ENCODE measurements at regions not wholly inside any gene's neighbourhood (a gene's known extent, or its start where the extent isn't known, plus 50 kb on each side); places are given as distances from the start of the nearest gene placed in this dataset.

GRCh38 chr4:18815779-18816173 is 794.2 kb upstream of the LCORL start:
- no peak for DNase-seq

DNA sequence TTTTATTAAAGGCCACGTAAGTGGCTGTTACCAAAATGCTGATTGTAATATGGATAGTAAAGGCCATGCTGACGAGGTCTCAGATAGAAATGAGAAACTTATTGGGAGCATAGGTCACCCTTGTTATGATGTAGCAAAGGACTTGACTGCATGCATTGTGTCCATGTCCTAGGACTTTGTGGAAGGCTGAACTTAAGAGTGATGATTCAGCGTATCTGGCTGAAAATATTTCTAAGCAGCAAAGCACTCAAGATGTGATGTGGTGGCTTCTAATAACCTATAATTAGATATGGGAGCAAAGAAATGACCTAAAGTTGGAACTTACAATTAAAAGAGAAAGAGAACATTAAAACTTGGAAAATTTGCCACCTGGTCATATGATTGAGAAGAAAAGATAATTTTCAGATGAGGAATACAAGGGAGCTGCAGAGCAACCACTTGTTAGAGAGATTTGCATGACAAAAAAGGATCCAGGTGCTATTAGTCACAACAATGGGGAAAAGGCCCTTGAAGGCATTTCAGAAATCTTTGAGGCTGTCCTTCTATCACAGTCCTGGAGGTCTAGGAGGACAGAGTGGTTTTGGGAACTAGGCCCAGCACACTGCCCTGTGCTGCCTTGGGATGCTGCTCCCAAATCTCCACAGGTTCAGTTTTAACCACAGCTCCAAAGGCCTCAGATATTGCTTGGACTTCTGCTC is 793.7 kb upstream of the LCORL start:
- DNase-seq, result no peak

DNA sequence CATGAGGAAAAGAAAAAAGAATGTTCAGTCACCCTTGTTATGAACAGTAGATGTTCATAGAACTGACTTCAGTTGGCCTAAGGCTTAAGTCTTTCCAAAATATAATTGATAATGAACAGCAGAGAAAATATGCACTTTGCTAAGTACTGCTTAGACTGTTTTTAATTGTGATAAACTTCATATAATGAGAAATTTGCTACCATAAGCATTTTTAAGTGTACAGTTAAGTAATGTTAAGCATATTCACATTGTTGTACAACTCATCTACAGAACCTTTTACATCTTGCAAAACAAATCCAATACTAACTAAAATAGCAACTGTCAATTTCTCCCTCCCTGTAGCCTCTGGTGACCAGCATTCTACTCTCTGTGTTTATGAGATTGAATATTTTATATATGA is 792.2 kb upstream of the LCORL start:
- no peak for DNase-seq

- DNase-seq, result no peak
These were observed 791.5 kb upstream of the LCORL start for GRCh38 chr4:18813055-18813454.

DNA sequence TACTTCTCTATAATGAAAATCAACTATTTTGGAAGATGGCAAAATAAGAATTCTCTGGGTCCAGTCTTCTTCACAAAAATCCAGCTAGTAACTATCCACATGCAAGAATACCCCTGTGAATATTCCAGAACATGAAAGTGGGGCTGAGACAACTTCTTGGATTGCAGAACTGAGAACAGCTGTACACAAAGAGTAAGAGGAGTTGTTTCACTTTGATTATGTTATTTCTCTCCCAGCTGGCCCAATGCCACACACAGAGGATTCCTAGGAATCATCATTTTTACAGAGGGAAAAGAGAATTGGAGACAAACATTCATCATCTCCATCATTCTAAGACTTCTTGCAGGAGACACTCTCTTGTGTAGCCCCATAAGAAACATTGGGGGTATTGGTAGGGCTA is 782.2 kb upstream of the LCORL start:
- no peak for DNase-seq

DNA sequence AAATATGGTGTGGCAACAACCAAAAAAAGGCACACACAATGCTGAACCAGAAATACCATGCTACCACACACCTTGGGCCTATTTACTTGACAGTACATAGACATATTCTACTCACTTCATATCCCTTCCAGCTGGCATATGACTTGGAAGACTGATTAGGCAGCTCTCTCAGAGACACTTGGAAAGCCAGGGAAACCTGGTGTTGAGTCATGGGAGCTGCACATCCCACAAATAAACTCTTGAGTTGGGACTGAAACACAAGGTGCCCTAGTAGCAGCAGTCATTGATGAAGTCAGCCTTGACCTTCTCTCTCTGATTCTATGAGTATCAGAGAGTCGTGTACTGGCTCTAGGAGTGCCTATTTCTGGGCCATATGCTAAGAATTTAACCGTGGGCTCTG is 776.6 kb upstream of the LCORL start:
- DNase-seq, result no peak

DNA sequence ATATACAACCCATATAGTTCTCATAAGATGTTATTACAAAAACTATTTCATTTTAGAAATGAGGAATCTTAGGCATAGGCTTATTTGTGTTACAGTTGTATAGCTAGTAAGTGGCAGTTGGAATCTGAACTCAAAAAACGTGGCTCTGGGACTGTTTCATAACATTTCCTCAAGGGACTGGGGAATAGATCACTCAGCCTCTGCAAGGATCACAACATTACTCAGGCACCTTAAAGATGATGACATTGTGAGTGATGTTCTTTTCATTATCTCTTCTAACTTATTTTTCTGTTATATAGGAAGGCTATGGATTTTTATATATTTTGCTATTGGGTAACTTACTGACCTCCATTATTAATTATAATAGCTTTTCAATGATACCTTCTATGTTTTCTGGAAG is 774.2 kb upstream of the LCORL start:
- no peak for DNase-seq

DNA sequence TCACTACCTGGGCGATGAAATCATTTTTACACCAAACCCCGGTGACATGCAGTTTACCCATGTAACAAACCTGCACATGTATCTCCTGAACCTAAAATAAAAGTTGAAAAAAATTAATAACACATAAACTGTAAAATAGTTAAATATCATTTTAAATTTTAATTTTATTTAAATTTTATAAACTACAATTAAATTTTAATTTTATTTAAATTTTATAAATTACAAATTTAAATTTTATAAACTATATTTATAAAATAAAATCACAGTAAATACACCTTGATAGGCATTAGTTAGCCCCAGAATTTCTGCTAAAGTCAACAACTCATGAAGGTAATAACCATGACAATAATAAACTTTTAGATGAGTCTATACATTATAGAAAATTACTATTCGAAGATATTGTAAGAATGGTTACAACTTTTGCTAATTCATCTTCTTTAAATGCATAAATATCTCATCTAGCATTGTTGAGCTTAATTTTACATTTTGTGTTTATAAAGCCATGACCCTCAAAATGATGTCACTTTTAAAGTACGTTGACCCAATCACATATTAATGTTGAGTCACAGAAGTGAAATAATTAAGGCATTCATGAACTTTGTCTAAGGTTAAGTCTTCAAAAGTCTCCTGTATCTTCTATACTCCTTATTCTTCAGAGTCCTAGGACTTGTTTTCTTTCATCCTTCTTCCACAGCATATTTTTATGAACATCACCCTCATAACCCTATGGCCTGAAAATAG is 755.8 kb upstream of the LCORL start:
- no peak for DNase-seq

DNA sequence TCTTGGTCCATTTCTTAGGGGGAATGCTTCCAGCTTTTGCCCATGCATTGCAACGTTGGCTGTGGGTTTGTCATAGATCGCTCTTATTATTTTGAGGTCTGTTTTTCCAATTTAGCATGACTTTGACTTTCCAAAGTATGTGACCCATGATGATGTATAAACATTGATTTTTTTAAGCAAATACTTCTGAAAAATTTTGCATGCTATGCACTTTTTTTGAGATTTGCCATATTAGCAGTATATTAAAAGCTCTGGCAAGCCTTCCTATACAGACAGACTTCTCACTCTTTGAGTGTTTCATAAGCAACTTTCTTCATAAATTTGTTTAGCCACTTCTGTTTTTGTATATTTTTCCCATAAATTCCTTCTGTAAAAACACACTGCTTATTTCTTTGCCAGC is 746.4 kb upstream of the LCORL start:
- no peak for DNase-seq

DNA sequence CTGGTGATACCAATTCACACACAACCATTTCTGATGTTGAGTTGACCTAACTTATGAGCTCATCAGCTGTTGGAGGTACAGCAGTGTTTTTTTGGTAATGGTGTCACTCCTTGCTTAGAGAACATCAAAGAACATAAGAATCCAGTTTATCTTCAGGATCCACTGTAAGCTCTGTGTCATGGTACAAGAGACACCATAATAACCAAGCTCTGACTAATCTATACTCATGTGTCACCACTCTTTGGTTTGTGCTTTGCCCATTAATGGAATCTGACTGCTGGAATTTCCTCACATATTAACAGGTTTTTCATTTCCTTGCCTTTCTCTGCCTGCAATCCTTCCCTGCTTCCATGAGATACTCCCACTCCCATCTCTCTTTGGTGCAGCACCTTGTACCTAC is 735.1 kb upstream of the LCORL start:
- DNase-seq, result no peak

- DNase-seq, result no peak
These were observed 732.6 kb upstream of the LCORL start for GRCh38 chr4:18754180-18754579.

DNA sequence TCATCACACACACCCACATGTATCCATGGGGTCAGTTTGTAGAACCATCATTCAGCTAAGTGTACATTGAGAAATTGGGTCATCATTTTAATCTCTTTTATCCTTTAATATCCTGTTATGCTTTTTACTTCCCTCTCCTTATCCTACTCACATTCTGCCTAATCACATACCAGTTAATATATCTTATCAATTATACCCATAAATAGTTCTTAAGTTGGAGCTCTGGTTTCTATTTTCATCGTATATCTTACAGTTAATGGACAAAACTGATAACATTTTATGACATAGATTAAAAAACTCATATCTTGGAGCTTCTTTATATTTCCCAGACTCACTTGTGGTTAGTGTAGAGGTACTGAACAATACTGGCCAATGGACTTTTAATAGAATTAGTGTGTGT is 729.5 kb upstream of the LCORL start:
- DNase-seq, result no peak

- no peak for DNase-seq
These were observed 727.8 kb upstream of the LCORL start for GRCh38 chr4:18749391-18749790.

DNA sequence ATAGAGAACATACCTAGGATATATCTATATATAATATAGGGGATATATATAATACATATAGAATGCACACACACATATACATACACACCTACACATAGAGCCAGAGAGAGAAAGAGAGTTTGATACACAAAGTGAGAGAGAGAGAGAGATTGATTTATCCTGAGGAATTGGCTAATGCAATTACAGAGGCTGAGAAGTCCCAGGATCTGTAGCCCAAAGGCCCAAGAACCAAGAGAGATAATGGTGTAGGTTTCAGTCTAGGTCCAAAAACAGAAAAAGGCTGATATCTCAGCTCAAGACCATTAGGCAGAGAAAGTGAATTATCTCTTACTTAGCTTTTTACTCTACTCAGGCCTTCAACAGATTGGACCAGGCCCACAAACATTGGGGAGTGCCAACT is 715.0 kb upstream of the LCORL start:
- DNase-seq, result no peak

DNA sequence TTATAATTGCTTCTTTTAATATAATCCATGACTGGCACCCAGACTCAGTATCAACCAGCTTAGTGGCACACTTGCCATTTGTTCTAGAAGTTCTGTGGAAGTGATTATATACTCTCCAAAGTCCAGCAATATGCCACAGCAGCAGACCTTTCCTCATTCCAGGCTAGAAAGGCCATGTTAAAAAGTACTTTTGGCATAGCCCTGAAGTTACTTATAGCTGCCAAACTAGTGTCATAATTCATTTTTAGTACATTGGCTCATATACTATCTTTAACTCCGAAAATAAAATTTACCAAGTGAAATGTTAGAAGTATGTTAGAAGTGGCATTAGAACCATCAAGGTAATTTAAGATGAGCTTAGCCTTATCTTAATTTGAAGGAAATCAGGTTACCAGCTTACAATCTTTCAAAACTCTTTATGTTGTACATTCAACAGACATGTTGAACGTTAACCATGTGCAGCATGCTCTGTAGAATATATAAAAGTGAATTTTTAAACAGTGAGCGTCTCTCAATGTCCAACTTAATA is 714.2 kb upstream of the LCORL start:
- DNase-seq, result no peak

- peak; percentile 33 for DNase-seq
These were observed 712.9 kb upstream of the LCORL start for GRCh38 chr4:18734405-18734804.

DNA sequence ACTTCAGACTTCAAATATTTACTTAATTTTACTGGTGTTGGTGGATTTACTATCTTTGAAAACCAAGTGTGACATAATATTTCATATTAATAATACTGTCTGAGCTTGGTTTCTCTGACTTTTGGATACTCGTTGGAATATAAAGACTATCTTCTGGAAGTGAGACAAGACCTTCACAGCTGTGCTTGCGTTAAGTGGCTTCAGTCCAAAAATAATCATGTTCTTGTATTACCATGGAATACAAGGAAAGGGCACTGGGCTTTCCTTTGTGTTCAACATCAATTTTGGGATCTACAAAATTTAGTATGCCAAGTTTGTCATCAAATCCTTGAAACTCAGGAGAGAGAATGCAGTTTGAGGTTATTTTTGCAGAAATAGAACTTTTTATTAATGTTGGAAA is 712.4 kb upstream of the LCORL start:
- DNase-seq, result peak; percentile 37

DNA sequence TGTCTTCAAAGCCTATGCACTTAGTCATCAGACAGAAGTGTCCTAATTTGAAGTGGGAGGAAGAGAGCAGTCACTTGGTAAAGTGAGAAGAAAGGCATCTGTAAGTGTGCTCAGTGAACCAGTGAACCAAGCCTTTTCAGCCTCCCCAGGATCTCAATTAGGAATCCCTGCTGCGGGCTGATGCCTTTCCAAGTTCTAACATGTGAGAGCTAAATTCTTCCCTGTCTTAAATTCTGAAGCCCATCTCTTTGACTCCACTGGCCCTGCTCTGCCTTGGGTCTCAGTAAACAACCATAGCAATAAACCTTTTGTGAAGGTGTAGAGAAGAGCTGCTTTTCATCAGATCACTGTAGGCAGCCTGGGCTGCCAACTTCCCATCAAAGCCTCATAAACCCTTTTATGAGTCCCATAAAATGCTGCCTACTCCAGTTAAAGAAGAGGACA is 701.2 kb upstream of the LCORL start:
- no peak for DNase-seq

DNA sequence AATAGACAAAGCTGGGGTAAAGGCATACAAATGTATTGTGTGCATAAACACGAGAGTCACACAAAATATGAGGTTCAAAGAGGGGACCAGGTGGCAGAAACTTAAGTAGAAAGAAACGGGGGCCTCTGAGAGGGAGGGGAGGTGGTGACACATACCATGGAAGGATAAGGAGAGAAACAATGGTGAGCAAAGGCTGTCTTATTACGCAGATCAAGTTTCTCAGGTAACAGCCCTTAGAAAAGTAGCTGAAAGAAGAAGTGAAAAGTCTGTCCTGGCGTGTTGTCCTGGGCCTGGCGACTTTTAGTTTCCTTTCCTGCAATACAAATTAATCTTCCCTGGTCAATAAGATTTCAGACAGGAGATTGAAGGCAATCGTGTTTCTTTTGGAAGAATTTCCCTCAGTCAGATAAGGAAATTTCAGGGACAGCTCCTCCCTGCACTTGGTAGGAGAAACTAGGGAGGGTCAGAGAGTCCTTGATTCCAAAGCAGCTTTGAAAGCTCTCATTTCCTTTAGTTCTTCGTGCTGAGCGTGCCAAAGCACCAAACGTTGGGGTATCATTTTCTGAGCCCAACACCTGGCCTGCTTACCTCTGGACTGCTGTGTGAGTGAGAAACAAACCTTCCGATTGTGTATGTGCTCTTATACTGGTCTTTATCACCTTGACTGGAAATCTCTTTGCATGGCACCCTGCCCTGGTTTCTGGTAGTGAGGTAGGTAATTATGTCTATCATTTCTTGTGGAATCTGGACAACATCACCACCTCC is 676.7 kb upstream of the LCORL start:
- no peak for DNase-seq

- DNase-seq, result no peak
These were observed 674.4 kb upstream of the LCORL start for GRCh38 chr4:18695733-18696527.

- peak; percentile 19 for DNase-seq
These were observed 670.1 kb upstream of the LCORL start for GRCh38 chr4:18691431-18692200.

Measured in right hindlimb (tissue), 1 donor.